Cardiac fibroblast (primary cell): ENCODE measurements at regions not wholly inside any gene's neighbourhood (a gene's known extent, or its start where the extent isn't known, plus 50 kb on each side); places are given as distances from the start of the nearest gene placed in this dataset.
A peak's percentile ranks its signal among the peaks of the same experiment; 100 is the strongest.

ENCODE experiments used
- DNase-seq, 2 donors: peaks; one replicate each; pipeline versions ENCODE4 v3.0.0 to v3.0.0-alpha.2; 2010; ENCODE audit warnings: low read depth in 2 of 2
- H3K4me3 ChIP-seq, 2 donors: replicated peaks in 1 of 2; 1 replicate in 1 of 2; 2 replicates in 1 of 2; pipeline ENCODE4 v1.5.1; 2011; ENCODE audit warnings: low read depth in 2 of 2, low read length in 2 of 2, mild to moderate bottlenecking in 2 of 2, moderate library complexity in 1 of 2
- TF ChIP-seq, protein P1 (sequence below): IDR thresholded peaks from one replicate; pipeline ENCODE4 v1.5.1; 2011; ENCODE audit warnings: low read depth, mild to moderate bottlenecking, low read length, inconsistent platforms

DNA sequence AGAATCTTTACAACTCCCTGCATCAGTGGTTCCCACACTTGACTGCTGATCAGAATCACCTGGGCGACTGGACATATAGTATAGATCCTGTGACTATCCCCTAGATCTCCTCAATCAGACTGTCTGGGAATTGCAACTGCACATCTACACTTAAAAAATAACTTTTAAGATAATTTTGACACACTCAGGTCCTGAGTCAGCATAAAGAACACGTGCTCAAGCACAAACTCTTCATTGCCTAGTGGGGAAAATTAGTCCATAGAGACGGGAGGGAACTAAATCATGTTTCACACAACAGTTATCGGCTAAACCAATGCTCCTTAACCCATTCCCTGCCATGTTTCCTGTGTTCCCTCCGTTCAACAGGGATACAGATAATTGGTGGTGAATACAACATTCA is 243.5 kb upstream of the FGF13 start:
- TF ChIP-seq, protein P1, sequence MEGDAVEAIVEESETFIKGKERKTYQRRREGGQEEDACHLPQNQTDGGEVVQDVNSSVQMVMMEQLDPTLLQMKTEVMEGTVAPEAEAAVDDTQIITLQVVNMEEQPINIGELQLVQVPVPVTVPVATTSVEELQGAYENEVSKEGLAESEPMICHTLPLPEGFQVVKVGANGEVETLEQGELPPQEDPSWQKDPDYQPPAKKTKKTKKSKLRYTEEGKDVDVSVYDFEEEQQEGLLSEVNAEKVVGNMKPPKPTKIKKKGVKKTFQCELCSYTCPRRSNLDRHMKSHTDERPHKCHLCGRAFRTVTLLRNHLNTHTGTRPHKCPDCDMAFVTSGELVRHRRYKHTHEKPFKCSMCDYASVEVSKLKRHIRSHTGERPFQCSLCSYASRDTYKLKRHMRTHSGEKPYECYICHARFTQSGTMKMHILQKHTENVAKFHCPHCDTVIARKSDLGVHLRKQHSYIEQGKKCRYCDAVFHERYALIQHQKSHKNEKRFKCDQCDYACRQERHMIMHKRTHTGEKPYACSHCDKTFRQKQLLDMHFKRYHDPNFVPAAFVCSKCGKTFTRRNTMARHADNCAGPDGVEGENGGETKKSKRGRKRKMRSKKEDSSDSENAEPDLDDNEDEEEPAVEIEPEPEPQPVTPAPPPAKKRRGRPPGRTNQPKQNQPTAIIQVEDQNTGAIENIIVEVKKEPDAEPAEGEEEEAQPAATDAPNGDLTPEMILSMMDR = no peak
- no peak overlapping the region for H3K4me3 ChIP-seq
- no peak for DNase-seq

DNA sequence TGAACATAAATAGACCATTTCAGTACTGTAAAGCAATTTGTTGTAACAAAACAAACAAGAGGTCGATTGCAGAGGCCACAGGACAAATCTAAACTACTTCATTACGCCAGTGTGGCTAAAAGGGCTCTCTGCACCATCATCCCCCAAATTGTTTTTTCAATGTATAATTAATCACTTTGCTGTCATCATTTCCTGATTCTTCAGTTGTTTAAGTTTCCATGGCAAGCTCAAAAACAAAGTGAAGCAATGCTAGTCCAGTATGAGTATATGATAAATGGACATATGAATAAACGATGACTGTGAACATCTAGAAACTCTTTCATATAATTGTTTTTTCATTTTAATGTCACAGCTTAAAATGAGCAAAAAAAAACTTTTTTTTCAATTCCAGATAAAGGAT is 235.4 kb upstream of the FGF13 start:
- no peak overlapping the region for H3K4me3 ChIP-seq
- TF ChIP-seq, protein P1 = no peak
- DNase-seq = peak in 1 of 2 donors; percentile 0

DNA sequence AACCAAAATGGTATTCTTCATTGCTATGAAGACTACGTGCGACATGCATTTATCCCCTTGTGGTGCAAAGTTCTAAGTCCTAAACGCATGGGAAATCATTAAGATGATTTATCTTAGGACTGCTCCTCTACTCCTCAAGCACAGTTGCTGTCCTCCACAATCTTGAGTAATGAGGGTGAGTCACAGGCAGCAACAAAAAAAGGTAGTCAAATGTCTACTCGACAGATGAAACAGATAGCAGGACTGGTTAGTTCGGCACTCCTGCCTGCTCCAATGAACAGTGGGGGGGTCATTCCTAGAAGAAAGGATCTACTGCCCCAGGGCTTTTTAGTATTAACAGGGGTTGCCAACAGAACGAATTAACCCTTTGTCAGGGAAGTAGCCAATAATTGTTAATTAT is 233.7 kb upstream of the FGF13 start:
- DNase-seq = no peak

DNA sequence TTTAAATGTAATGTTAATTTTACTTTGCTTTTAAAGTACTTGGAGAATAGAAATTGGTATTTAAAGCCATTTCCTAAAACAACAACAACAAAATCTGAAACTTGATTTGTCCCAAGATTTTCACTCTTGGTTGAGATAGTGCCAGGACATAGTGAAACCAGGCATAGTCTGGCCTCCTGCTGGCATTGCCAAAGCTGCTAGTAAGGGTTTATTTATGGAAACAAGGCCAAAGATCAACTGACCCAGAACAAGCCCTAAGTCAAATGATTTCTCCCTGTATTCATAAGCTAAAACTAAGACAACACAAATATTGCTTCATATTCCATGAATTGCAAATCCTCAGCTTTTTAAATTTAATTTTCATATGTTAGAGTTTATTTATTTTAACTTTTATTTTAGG is 227.5 kb upstream of the FGF13 start:
- no peak for DNase-seq
- TF ChIP-seq, protein P1 = no peak
- no peak overlapping the region for H3K4me3 ChIP-seq

More for the DNA sequence above, 233.7 kb upstream of the FGF13 start:
- H3K4me3 ChIP-seq = no peak overlapping the region
- TF ChIP-seq, protein P1 = no peak

DNA sequence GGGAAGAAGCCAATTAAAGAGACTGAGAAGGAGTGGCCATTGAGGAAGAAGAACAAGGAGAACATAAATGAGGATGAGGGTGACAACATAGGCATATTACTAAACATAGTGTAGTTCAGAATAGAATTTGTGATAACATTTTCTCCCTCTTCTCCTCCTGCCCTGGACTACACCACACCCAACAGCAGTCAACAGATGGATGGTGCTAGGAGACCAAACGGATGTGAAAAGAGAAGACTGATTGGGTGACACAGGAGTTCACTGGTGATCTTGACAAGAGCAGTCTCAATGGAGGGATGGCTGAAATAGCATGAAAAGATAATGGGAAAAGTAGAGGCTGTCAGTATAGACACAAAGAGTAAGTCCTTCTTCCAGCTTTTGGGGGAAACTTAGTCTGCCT is 226.5 kb upstream of the FGF13 start:
- no peak overlapping the region for H3K4me3 ChIP-seq
- DNase-seq = no peak
- TF ChIP-seq, protein P1 = no peak

DNA sequence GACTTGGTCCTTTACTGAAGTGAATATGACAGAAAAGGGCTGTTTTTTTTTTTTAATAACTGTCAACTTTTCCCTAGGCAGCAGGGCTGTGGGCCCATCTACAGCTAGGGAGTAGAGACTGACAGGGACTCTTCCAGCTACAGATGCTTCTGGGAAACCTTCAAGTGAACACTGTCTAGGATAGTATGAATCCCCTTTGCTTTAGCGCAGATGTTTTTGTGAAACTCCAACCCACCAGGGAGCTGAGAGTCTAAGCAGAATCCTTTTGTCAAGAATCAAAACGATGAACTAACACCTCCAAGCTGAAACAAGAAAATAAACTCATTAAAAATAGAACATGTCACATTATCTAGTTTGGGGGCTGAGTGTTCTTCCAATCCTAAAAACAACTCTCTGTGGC is 219.7 kb upstream of the FGF13 start:
- TF ChIP-seq, protein P1 = no peak
- no peak for DNase-seq
- H3K4me3 ChIP-seq = no peak overlapping the region

DNA sequence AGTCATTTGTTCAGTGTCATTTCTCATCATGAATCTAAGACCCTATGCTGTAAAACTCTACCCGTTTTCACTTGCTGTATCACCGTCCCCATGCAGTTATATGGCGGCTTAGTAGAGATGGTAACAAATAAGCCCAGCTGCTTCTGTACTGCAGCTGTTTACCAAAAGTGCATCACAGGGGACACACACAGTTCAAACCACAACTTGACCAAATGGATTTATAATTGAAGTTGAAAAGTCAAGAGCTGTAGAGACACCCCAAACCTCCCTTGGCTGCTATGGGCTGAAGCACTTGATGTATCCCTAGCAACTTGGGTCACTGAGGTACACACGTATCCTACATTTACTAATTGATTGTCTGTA is 219.0 kb upstream of the FGF13 start:
- no peak for DNase-seq
- TF ChIP-seq, protein P1 = no peak
- H3K4me3 ChIP-seq = no peak overlapping the region
